G401 (cell line): ENCODE measurements at regions not wholly inside any gene's neighbourhood (a gene's known extent, or its start where the extent isn't known, plus 50 kb on each side); places are given as distances from the start of the nearest gene placed in this dataset.

Source experiments
- DNase-seq: peaks from one replicate; pipeline ENCODE4 v3.0.0-alpha.2; 2015; ENCODE audit warnings: low spot score
- in situ Hi-C: cut with HindIII; loops from 2 replicates; pipeline ENCODE4 v1.10.0; 2016; ENCODE audit warnings: low sequenced_read_pairs, mixed read lengths

DNA sequence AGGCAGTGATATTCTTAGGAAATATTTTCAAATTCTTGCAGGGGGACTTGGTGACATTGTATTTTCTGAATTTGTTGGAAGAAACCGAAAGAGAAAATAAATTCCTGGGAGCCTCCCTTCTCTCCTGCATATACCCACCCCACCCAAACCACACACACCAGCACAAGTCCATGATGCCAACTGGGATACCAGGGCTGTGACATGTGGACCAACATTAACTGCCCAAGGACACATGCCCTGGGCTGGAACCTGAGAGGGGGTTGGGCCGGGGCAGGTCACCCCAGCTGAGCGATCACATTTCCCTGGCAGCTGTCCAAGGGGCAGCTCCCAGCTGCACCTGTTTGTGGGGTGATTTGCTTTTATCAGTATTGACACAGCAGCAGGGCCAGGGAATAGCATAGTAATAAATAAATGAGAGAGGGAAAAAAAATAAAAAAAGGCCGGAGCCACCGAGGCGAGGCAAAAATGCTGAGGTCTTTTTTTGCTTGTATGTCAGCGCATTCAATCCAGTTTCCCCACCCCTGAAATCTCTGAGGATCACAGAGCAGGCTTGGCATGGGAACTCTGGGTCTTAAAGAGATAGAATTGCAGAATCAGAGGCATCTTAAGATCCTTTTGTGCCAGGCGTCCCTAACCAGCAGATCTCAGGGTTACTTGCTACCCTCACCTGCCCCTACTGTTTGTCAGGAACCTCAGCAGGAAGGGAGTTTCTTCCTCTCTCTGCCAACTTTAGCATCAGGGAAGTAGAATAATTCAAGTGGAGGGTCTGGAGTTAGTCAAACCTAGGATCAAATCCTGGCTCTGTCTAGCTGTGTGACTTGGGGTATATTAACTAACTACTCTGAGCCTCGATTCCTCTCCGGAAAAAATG, 66.5 kb upstream of the PIM1 start:
- DNase-seq = peak; percentile 74
- in situ Hi-C loops = no loop called here

- no peak for DNase-seq
- in situ Hi-C loops = no loop called here
Measured at GRCh38 chr6:37104824-37105147, 65.2 kb upstream of the PIM1 start.

DNA sequence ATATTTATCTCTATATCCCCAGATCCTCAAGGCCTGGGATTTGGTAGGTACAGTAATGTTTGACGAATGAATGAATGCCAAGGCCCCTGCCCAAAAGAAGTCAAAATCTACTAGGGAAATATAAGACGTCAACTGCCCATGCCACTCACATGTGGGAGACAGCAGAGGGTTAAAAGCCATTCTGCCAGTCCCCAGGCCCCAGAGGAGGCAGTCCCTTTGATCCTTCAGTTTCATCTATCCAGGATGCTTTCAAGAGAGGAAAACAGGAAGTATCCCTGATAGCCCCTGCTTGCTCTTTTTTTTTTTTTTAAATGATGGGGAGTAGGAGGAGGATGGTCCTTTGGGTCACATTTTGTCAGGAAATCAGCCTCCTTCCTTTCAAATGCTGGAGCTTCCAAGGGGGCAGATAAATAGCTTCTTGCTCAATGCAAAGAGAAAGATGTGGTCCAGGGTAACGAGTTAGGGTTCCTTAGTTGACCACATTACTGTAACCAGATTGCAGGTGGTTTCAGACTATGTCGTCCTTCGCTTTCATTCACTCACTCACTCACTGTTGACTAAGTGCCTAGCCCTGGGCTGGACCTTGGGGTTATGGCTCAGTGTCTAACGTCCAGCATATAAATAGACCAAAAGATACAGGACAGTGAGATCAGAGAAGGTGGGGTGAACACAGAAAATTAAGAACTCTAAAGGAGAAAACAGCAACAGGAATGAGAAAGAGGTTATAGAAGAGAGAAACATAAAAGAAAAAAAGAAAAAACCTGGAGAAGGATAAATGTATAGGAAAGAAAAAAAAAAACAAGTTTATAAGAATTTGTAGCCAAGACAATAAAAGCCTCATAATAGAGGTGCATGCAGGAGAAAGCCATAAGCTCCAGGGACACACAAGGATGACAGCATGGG, 64.6 kb upstream of the PIM1 start:
- no peak for DNase-seq

GRCh38 chr6:37106051-37106363, 63.9 kb upstream of the PIM1 start:
- DNase-seq = no peak
- in situ Hi-C loops = no loop called here

More for the DNA sequence above, 64.6 kb upstream of the PIM1 start:
- in situ Hi-C loops = no loop called here

DNA sequence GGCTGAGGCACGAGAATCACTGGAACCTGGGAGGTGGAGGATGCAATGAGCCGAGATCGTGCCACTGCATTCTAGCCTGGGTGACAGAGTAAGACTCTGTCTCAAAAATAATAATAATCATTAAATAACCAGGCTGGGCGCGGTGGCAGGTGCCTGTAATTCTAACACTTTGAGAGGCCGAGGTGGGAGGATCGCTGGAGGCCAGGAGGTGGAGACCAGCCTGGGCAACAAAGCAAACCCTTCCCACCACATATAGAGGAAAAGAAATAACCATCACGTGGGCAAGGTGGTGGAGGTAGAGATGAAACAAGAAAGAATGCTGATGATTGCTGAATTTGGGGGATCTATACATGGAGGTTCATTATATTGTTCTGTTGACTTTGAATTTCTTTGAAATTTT, 63.4 kb upstream of the PIM1 start:
- DNase-seq = no peak
- in situ Hi-C loops = no loop called here

GRCh38 chr6:37106982-37107491, 62.9 kb upstream of the PIM1 start:
- DNase-seq = no peak
- in situ Hi-C loops = no loop called here

DNA sequence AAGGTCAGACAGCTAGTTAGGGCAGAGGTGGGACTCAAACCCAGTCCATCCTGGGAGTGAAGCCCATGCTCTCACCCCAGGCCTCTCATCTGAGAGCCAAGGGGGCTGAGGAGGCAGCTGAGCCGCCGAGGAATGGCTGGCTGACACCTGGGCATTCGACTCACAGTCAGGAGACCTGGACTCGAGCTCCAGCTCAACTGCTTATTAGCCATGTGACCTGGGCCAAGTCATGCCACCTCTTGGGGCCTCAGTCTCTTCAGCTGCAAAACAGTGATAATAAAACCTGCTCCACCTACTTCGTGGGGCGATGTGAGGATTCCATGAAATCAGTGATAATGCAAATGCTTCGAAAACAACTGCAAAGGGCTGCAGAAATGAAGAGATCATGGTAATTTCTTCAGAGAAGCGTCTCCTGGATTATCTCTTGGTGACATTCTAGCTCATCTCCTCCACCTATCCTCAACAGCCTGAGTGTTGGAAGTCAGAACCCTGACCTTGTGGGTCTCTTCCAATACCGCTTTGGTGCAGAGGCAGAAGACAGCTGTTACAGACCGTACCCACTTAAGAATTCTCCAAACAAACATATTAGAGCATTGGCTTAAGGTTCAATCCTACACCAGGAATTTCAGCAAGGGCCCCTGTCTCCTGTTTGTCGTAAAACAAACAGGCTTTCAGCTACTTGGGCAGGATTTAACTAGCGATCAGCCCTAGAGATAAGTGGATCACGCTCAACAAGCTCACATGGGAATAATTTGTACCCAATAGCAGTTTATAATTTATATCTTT, 60.0 kb upstream of the PIM1 start:
- DNase-seq = peak; percentile 66
- in situ Hi-C loops = no loop called here

DNA sequence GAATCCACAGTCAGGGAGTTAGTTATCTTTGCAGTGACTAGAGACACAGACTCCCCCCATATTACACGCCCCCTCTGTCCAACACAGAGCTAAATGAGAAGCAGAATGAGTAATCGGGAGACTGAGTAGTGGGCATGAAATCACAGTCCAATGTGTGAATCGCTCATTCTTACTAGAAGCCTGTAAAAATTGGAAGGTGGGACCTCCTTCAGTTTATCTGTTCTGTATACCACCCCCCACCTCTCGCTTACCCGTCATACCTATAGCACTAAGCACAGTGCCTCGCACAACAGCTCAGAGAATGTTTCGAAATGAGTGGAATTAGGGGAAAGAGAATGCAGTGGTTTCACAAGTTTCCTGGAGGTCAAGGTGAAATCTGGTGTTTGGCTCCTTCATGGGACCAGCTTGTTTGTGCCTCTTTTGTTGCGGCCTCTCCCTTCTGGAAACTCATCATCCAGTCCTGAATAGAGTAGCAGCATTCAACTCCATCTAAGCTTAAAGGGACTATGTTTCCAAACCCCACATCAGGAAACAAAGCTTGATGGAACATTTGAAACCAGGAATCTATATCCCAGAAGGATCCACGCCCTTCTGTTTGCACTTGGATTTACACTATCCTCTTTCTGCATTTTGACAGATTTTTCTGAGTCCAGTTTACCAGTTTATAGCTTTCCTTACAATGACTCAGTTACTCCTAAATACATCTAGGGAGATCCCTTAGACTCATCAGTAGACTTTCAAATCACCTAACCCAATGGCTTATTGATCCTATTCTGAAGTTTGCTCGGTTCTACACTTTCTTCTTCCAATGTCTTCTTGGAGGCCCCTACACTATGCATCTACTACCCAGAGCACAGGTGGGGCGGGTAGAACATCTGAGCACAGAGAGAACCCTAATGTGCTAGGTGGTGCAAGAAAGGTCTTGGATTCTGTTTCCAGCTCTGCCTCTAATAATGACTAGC, 59.2 kb upstream of the PIM1 start:
- DNase-seq = peak; percentile 53
- in situ Hi-C loops = no loop called here

- no peak for DNase-seq
- in situ Hi-C loops = no loop called here
Measured at GRCh38 chr6:37113976-37114375, 56.0 kb upstream of the PIM1 start.

- DNase-seq = no peak
- in situ Hi-C loops = no loop called here
Measured at GRCh38 chr6:37114612-37115011, 55.3 kb upstream of the PIM1 start.

GRCh38 chr6:37115236-37115895, 54.6 kb upstream of the PIM1 start:
- DNase-seq = no peak
- in situ Hi-C loops = no loop called here

DNA sequence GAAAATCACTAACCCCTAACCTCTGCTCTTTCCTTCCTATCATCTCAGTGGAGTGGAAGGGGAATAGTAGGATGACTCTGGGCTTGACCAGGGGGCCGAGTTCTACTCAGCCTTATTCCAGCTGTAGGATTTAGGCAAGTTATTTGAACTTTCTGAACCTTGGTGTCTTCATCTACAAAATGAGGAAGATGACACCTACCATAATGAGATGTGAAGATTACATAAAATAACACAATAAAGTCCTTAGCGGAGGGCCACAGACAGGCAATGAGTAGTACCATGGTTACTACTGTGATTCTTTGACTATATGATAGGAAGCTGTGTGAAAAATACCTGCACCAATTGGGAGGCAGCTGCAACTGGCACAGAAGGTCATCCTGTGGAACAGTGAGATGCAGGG, 53.6 kb upstream of the PIM1 start:
- DNase-seq = no peak
- in situ Hi-C loops = no loop called here

GRCh38 chr6:37119387-37119886, 50.5 kb upstream of the PIM1 start:
- no peak for DNase-seq
- in situ Hi-C loops = no loop called here
